Stimulated activated CD4-positive, alpha-beta T cell treated with anti-CD3 and anti-CD28 coated beads, Interleukin-2, amount 100 ng/mL, for 24 hours (primary cell): ENCODE measurements at regions not wholly inside any gene's neighbourhood (a gene's known extent, or its start where the extent isn't known, plus 50 kb on each side); places are given as distances from the start of the nearest gene placed in this dataset.
"Not testable (repeated sequence)": the region's sequence is repeated elsewhere in the genome, so short reads cannot be mapped to it uniquely, and the experiment has no call there.

ENCODE experiments used
- DNase-seq, 2 donors: peaks; one replicate each; pipeline ENCODE4 v3.0.0-alpha.2; 2020

GRCh38 chr4:159673221-159673620 is 570.3 kb downstream of the RAPGEF2 start:
- DNase-seq, result no peak

- no peak for DNase-seq
Observed at GRCh38 chr4:159674241-159674640, 571.4 kb downstream of the RAPGEF2 start.

GRCh38 chr4:159677521-159677920 is 574.6 kb downstream of the RAPGEF2 start:
- no peak for DNase-seq

- DNase-seq, result no peak
Observed at GRCh38 chr4:159682996-159683395, 580.1 kb downstream of the RAPGEF2 start.

- DNase-seq, result no peak
Observed at GRCh38 chr4:159684061-159684460, 581.2 kb downstream of the RAPGEF2 start.

GRCh38 chr4:159685340-159686092 is 582.6 kb downstream of the RAPGEF2 start:
- no peak for DNase-seq

GRCh38 chr4:159689526-159689925 is 586.6 kb downstream of the RAPGEF2 start:
- no peak for DNase-seq

- DNase-seq, result no peak
Observed at GRCh38 chr4:159697322-159698283, 594.7 kb downstream of the RAPGEF2 start.

GRCh38 chr4:159698336-159698735 is 595.5 kb downstream of the RAPGEF2 start:
- DNase-seq, result no peak

GRCh38 chr4:159702200-159702599 is 599.3 kb downstream of the RAPGEF2 start:
- no peak for DNase-seq

GRCh38 chr4:159705334-159705733 is 602.5 kb downstream of the RAPGEF2 start:
- DNase-seq, result no peak

- no peak for DNase-seq
Observed at GRCh38 chr4:159706704-159707103, 603.8 kb downstream of the RAPGEF2 start.

GRCh38 chr4:159715180-159715579 is 612.3 kb downstream of the RAPGEF2 start:
- not testable (repeated sequence) for DNase-seq

- DNase-seq, result no peak
Observed at GRCh38 chr4:159719531-159719930, 616.7 kb downstream of the RAPGEF2 start.

GRCh38 chr4:159722052-159722451 is 619.2 kb downstream of the RAPGEF2 start:
- DNase-seq, result no peak

- DNase-seq, result no peak
Observed at GRCh38 chr4:159722918-159723317, 620.0 kb downstream of the RAPGEF2 start.

GRCh38 chr4:159723341-159724048 is 620.6 kb downstream of the RAPGEF2 start:
- DNase-seq, result no peak

- DNase-seq, result no peak
Observed at GRCh38 chr4:159725571-159725970, 622.7 kb downstream of the RAPGEF2 start.

- no peak for DNase-seq
Observed at GRCh38 chr4:159735281-159736207, 632.7 kb downstream of the RAPGEF2 start.

GRCh38 chr4:159736411-159736810 is 633.5 kb downstream of the RAPGEF2 start:
- DNase-seq, result no peak

- DNase-seq, result no peak
Observed at GRCh38 chr4:159743971-159744370, 641.1 kb downstream of the RAPGEF2 start.

GRCh38 chr4:159747983-159748382 is 645.1 kb downstream of the RAPGEF2 start:
- no peak for DNase-seq
